SJSA1 (cell line): ENCODE measurements at regions not wholly inside any gene's neighbourhood (a gene's known extent, or its start where the extent isn't known, plus 50 kb on each side); places are given as distances from the start of the nearest gene placed in this dataset.
"Not testable (repeated sequence)": the region's sequence is repeated elsewhere in the genome, so short reads cannot be mapped to it uniquely, and the experiment has no call there.

Experiments used
- DNase-seq, 2 experiments: peaks; one replicate each; pipeline ENCODE4 v3.0.0-alpha.2; 2015 to 2020; ENCODE audit warnings: low spot score in 2 of 2, low read depth in 1 of 2
- H3K27ac ChIP-seq: fragments of 250-450 bp; sonication (Bioruptor Pico); 2 replicates; pipeline ENCODE4 v1.5.1; 2020; ENCODE audit warnings: mild to moderate bottlenecking, moderate library complexity
- H3K27me3 ChIP-seq: fragments of 250-450 bp; sonication (Bioruptor Pico); replicated peaks from 2 replicates; pipeline ENCODE4 v1.5.1; 2020; ENCODE audit warnings: mild to moderate bottlenecking, moderate library complexity
- H3K36me3 ChIP-seq: fragments of 250-450 bp; sonication (Bioruptor Pico); 2 replicates; pipeline ENCODE4 v1.5.1; 2020; ENCODE audit warnings: mild to moderate bottlenecking
- H3K4me1 ChIP-seq: fragments of 250-450 bp; sonication (Bioruptor Pico); replicated peaks from 2 replicates; pipeline ENCODE4 v1.6.1; 2021; ENCODE audit warnings: mild to moderate bottlenecking
- H3K4me3 ChIP-seq: fragments of 250-450 bp; sonication (Bioruptor Pico); 2 replicates; pipeline ENCODE4 v1.5.1; 2020; ENCODE audit warnings: mild to moderate bottlenecking
- H3K9me3 ChIP-seq: fragments of 250-450 bp; sonication (Bioruptor Pico); replicated peaks from 2 replicates; pipeline ENCODE4 v1.5.1; 2020; ENCODE audit warnings: mild to moderate bottlenecking

GRCh38 chr5:124521461-124522230 is 224.8 kb downstream of the ZNF608 start:
- Histone ChIP-seq H3K4me3 (no peak overlapping the region), H3K27ac (no peak overlapping the region), H3K36me3 (no peaks in the 10 kb centered on the region), H3K27me3 (no peaks in the 10 kb centered on the region), H3K9me3 (no peaks in the 10 kb centered on the region), H3K4me1 (peaks cover 8% of the 10 kb centered on the region)
- no peak for DNase-seq

- peak in 1 of 2 experiments; percentile 22 for DNase-seq
- H3K36me3 ChIP-seq: no peaks in the 10 kb centered on the region
- peaks cover 8% of the 10 kb centered on the region for H3K4me1 ChIP-seq
- no peaks in the 10 kb centered on the region for H3K9me3 ChIP-seq
- H3K27ac ChIP-seq: no peak overlapping the region
- H3K4me3 ChIP-seq: no peak overlapping the region
- no peaks in the 10 kb centered on the region for H3K27me3 ChIP-seq
Observed at GRCh38 chr5:124519396-124519795, 227.0 kb downstream of the ZNF608 start.

- Histone ChIP-seq H3K4me3 (no peak overlapping the region), H3K27me3 (no peaks in the 10 kb centered on the region), H3K4me1 (peaks cover 8% of the 10 kb centered on the region), H3K9me3 (no peaks in the 10 kb centered on the region), H3K27ac (no peak overlapping the region), H3K36me3 (no peaks in the 10 kb centered on the region)
- DNase-seq: no peak
Observed at GRCh38 chr5:124516567-124516966, 229.9 kb downstream of the ZNF608 start.

GRCh38 chr5:124515497-124516245 is 230.8 kb downstream of the ZNF608 start:
- no peaks in the 10 kb centered on the region for H3K9me3 ChIP-seq
- H3K4me3 ChIP-seq: no peak overlapping the region
- no peak for DNase-seq

GRCh38 chr5:124514956-124515355 is 231.5 kb downstream of the ZNF608 start:
- H3K9me3 ChIP-seq: no peaks in the 10 kb centered on the region
- no peak overlapping the region for H3K4me3 ChIP-seq
- peaks cover 8% of the 10 kb centered on the region for H3K4me1 ChIP-seq
- H3K36me3 ChIP-seq: no peaks in the 10 kb centered on the region
- no peaks in the 10 kb centered on the region for H3K27me3 ChIP-seq
- H3K27ac ChIP-seq: no peak overlapping the region
- no peak for DNase-seq

More at GRCh38 chr5:124515497-124516245, 230.8 kb downstream of the ZNF608 start:
- Histone ChIP-seq H3K27me3 (no peaks in the 10 kb centered on the region), H3K36me3 (no peaks in the 10 kb centered on the region), H3K27ac (no peak overlapping the region), H3K4me1 (peaks cover 8% of the 10 kb centered on the region)

GRCh38 chr5:124512952-124513632 is 233.3 kb downstream of the ZNF608 start:
- no peak for DNase-seq
- H3K27me3 ChIP-seq: no peaks in the 10 kb centered on the region
- H3K9me3 ChIP-seq: no peaks in the 10 kb centered on the region
- H3K36me3 ChIP-seq: no peaks in the 10 kb centered on the region
- H3K4me1 ChIP-seq: no peaks in the 10 kb centered on the region
- no peak overlapping the region for H3K27ac ChIP-seq
- H3K4me3 ChIP-seq: no peak overlapping the region

- no peaks in the 10 kb centered on the region for H3K36me3 ChIP-seq
- no peak for DNase-seq
- H3K27ac ChIP-seq: no peak overlapping the region
- no peaks in the 10 kb centered on the region for H3K9me3 ChIP-seq
- H3K4me1 ChIP-seq: no peaks in the 10 kb centered on the region
- H3K4me3 ChIP-seq: no peak overlapping the region
- no peaks in the 10 kb centered on the region for H3K27me3 ChIP-seq
Observed at GRCh38 chr5:124512236-124512635, 234.2 kb downstream of the ZNF608 start.

- no peak for DNase-seq
- H3K27me3 ChIP-seq: no peaks in the 10 kb centered on the region
- no peaks in the 10 kb centered on the region for H3K9me3 ChIP-seq
- H3K4me1 ChIP-seq: no peaks in the 10 kb centered on the region
- no peak overlapping the region for H3K4me3 ChIP-seq
- H3K27ac ChIP-seq: no peak overlapping the region
- H3K36me3 ChIP-seq: no peaks in the 10 kb centered on the region
Observed at GRCh38 chr5:124511791-124512190, 234.6 kb downstream of the ZNF608 start.

GRCh38 chr5:124507688-124508087 is 238.8 kb downstream of the ZNF608 start:
- no peak for DNase-seq
- no peaks in the 10 kb centered on the region for H3K9me3 ChIP-seq
- peaks cover 16% of the 10 kb centered on the region for H3K4me1 ChIP-seq
- no peaks in the 10 kb centered on the region for H3K36me3 ChIP-seq
- no peak overlapping the region for H3K4me3 ChIP-seq
- H3K27me3 ChIP-seq: no peaks in the 10 kb centered on the region
- no peak overlapping the region for H3K27ac ChIP-seq

GRCh38 chr5:124504081-124504916 is 242.1 kb downstream of the ZNF608 start:
- peak overlapping the region; percentile 14 for H3K27ac ChIP-seq
- H3K36me3 ChIP-seq: no peaks in the 10 kb centered on the region
- H3K4me3 ChIP-seq: no peak overlapping the region
- peaks cover 16% of the 10 kb centered on the region for H3K4me1 ChIP-seq
- H3K9me3 ChIP-seq: no peaks in the 10 kb centered on the region
- H3K27me3 ChIP-seq: no peaks in the 10 kb centered on the region
- DNase-seq: peak in 1 of 2 experiments; percentile 61

- no peaks in the 10 kb centered on the region for H3K36me3 ChIP-seq
- no peak overlapping the region for H3K27ac ChIP-seq
- peaks cover 16% of the 10 kb centered on the region for H3K4me1 ChIP-seq
- no peak overlapping the region for H3K4me3 ChIP-seq
- no peaks in the 10 kb centered on the region for H3K9me3 ChIP-seq
- no peaks in the 10 kb centered on the region for H3K27me3 ChIP-seq
- DNase-seq: no peak
Observed at GRCh38 chr5:124502551-124502950, 243.9 kb downstream of the ZNF608 start.

GRCh38 chr5:124499818-124500217 is 246.6 kb downstream of the ZNF608 start:
- peaks cover 14% of the 10 kb centered on the region for H3K4me1 ChIP-seq
- not testable (repeated sequence) for H3K4me3 ChIP-seq, DNase-seq, H3K27ac ChIP-seq, H3K36me3 ChIP-seq, H3K27me3 ChIP-seq, H3K9me3 ChIP-seq

- not testable (repeated sequence) for H3K27me3 ChIP-seq, H3K4me3 ChIP-seq, H3K36me3 ChIP-seq, DNase-seq, H3K27ac ChIP-seq, H3K4me1 ChIP-seq, H3K9me3 ChIP-seq
Observed at GRCh38 chr5:124496968-124497367, 249.5 kb downstream of the ZNF608 start.
